ENCODE measurements at regions not wholly inside any gene's neighbourhood (a gene's known extent, or its start where the extent isn't known, plus 50 kb on each side); places are given as distances from the start of the nearest gene placed in this dataset.
"Not testable (repeated sequence)": the region's sequence is repeated elsewhere in the genome, so short reads cannot be mapped to it uniquely, and the experiment has no call there.

- no peak for DNase-seq
Observed at GRCh38 chr5:86671536-86671935, 53.8 kb downstream of the COX7C start.

GRCh38 chr5:86674069-86674468 is 56.3 kb downstream of the COX7C start:
- no peak for DNase-seq

- DNase-seq = peak in 2 of 56 donors; percentile 0
Observed at GRCh38 chr5:86675311-86675710, 57.6 kb downstream of the COX7C start.

GRCh38 chr5:86679529-86679928 is 61.8 kb downstream of the COX7C start:
- DNase-seq = peak in 11 of 56 donors; percentile 0 to 43 (median 10)

GRCh38 chr5:86679949-86680348 is 62.2 kb downstream of the COX7C start:
- DNase-seq = no peak

GRCh38 chr5:86684222-86684621 is 66.5 kb downstream of the COX7C start:
- no peak for DNase-seq

GRCh38 chr5:86686046-86686445 is 68.3 kb downstream of the COX7C start:
- no peak for DNase-seq

- DNase-seq = no peak
Observed at GRCh38 chr5:86688406-86688805, 70.7 kb downstream of the COX7C start.

GRCh38 chr5:86689103-86689729 is 71.5 kb downstream of the COX7C start:
- no peak for DNase-seq

- DNase-seq = no peak
Observed at GRCh38 chr5:86709157-86709881, 91.6 kb downstream of the COX7C start.

GRCh38 chr5:86716121-86716520 is 98.4 kb downstream of the COX7C start:
- no peak for DNase-seq

- not testable (repeated sequence) for DNase-seq
Observed at GRCh38 chr5:86731319-86732117, 113.8 kb downstream of the COX7C start.

- DNase-seq = no peak
Observed at GRCh38 chr5:86735370-86735769, 117.6 kb downstream of the COX7C start.

- no peak for DNase-seq
Observed at GRCh38 chr5:86737579-86737978, 119.8 kb downstream of the COX7C start.

- no peak for DNase-seq
Observed at GRCh38 chr5:86748538-86749105, 130.9 kb downstream of the COX7C start.

GRCh38 chr5:86749841-86750240 is 132.1 kb downstream of the COX7C start:
- DNase-seq = no peak

GRCh38 chr5:86756839-86757238 is 139.1 kb downstream of the COX7C start:
- DNase-seq = no peak

- no peak for DNase-seq
Observed at GRCh38 chr5:86757824-86758223, 140.1 kb downstream of the COX7C start.

- DNase-seq = no peak
Observed at GRCh38 chr5:86760661-86761060, 142.9 kb downstream of the COX7C start.

- no peak for DNase-seq
Observed at GRCh38 chr5:86763929-86764328, 146.2 kb downstream of the COX7C start.

- DNase-seq = no peak
Observed at GRCh38 chr5:86765778-86766502, 148.2 kb downstream of the COX7C start.
